Lower leg skin (tissue), 4 donors: ENCODE measurements at regions not wholly inside any gene's neighbourhood (a gene's known extent, or its start where the extent isn't known, plus 50 kb on each side); places are given as distances from the start of the nearest gene placed in this dataset.

ENCODE experiments used
- DNase-seq, 2 donors: peaks; one replicate each; pipeline ENCODE4 v3.0.0-alpha.2; 2019; ENCODE audit warnings: low spot score in 2 of 2
- H3K4me3 ChIP-seq: fragments of 200-600 bp; sonication (generic); 2 replicates; pipeline ENCODE4 v1.5.1; 2017; ENCODE audit warnings: mild to moderate bottlenecking, low read depth; ENCODE audit not compliant: poor library complexity, severe bottlenecking
- POLR2A ChIP-seq, 2 donors: fragments of 450-650 bp; IDR thresholded peaks; one replicate each; pipeline ENCODE4 v1.6.1; 2016 to 2017; ENCODE audit warnings: antibody characterized with exemption in 2 of 2, mild to moderate bottlenecking in 1 of 2, moderate library complexity in 1 of 2
- WGBS, 2 donors: methylation state at CpG; one replicate each; pipeline ENCODE4 v1.1.5; 2018; 5-methylcytosine and 5-hydroxymethylcytosine counted together
- intact Hi-C: fragments of 100-400 bp; cut with DNase I; formaldehyde crosslinking; loops from one replicate; pipeline ENCODE4 v1.15.0; 2023; ENCODE audit warnings: low total_unique reads
- TF ChIP-seq, protein P1 (sequence below), 3 donors: fragments of 450-650 bp; IDR thresholded peaks; one replicate each; pipeline ENCODE4 v1.5.1; 2016; ENCODE audit warnings: antibody characterized with exemption in 3 of 3, mild to moderate bottlenecking in 3 of 3, moderate library complexity in 2 of 3

DNA sequence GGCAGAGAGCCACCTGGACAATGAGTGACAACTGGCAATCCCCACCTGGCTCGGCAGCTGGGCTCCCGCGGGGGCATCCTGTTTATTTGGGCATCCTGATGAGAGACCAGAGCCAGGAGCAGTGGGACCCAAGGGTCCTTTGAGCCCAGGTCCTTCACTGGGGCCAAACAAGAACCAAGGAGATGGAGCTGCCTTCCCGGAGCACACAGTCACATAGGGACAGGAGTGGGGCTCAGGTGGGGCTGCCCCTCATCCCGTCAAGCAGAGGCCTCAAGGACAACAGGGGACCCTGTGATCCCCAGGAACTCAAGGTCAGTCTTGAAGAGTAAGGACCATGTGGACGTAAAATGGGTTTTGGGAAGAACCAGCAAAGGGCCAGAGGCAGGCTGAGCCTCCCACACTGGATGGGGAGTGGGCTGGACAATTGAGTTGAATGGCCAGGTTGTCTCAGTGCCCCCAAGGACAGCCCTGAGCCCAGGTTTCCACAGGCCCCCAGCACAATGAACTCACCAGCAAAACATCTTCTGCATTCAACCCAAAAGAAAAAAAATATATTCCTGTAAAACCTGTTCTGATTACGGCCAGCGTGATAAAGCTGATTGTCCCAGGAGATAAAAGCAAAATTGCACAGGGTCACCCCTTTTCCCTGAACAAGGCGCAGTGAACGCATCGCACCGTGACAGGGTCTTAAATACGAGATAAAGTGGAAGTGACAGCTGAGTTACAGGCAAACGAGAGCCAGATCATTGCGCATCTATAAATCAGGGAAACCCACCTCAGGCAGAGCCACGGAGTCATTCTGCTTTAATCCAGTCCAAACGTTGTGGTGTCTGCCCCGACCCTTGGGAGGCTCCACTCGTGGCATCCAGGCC is 86.2 kb downstream of the ANKRD60 start:
- TF ChIP-seq POLR2A (IDR thresholded peaks at IDR 0.05): no peak
- TF ChIP-seq, protein P1, sequence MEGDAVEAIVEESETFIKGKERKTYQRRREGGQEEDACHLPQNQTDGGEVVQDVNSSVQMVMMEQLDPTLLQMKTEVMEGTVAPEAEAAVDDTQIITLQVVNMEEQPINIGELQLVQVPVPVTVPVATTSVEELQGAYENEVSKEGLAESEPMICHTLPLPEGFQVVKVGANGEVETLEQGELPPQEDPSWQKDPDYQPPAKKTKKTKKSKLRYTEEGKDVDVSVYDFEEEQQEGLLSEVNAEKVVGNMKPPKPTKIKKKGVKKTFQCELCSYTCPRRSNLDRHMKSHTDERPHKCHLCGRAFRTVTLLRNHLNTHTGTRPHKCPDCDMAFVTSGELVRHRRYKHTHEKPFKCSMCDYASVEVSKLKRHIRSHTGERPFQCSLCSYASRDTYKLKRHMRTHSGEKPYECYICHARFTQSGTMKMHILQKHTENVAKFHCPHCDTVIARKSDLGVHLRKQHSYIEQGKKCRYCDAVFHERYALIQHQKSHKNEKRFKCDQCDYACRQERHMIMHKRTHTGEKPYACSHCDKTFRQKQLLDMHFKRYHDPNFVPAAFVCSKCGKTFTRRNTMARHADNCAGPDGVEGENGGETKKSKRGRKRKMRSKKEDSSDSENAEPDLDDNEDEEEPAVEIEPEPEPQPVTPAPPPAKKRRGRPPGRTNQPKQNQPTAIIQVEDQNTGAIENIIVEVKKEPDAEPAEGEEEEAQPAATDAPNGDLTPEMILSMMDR (IDR thresholded peaks at IDR 0.05): no peak
- peak; percentile 14 to 68 for DNase-seq
- H3K4me3 ChIP-seq: no peak overlapping the region
- intact Hi-C loops: no loop called here
- WGBS, 2 donors: 71 to 75% methylated on average over 19 of the region's 19 CpGs

DNA sequence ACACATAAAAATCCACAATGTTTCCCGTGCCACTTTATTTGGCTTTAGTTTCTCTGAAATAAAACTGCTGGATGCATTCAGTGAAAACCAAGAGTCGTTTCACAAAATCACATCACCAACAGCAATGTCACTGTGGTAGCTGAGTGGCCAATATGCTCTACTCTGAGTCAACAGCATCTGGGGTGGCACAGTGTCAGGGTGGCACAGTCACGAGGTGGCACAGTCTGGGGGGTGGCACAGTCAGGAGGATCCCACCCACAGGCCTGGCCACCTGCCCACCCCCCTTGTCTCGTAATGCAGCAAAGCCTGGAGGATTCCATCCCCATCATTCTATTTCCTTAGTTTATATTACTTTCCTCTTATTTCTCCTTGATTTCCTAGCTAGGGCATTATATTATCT is 87.0 kb downstream of the ANKRD60 start:
- 58 to 72% methylated on average over 4 of the region's 4 CpGs for WGBS, 2 donors
- intact Hi-C loops: no loop called here
- no peak for TF ChIP-seq POLR2A (IDR thresholded peaks at IDR 0.05)
- TF ChIP-seq, protein P1 (IDR thresholded peaks at IDR 0.05): no peak
- no peak overlapping the region for H3K4me3 ChIP-seq
- peak; percentile 13 to 84 for DNase-seq

DNA sequence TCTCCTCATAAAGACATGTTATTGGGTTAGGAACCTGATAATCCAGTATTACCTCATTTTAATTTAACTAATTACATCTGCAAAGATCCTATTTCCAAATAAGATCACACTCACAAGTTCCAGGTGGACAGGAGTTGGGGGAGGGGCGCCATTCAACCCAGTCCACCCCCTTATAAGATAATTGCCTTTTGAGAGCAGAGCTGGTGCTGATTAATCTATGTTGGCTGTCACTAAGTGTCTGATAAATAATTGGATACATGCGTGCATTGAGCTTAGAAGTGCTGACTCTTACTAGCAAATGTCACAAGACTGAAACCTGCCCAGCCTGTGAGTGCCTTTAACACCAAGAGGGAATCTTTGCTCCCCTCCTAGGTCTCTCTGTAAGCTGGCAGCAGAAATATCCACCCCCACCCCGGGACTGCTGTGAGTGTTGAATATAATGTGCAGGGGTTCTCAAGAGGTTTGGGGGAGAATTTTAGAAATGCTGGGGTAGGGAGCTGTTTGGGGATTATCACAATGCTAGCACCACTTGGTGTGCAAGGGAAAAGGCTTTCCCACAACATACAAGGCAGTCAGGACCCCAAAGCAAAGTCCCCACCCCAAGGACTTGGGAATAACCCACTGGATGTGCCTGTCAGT is 87.5 kb downstream of the ANKRD60 start:
- intact Hi-C loops: no loop called here
- peak; percentile 17 to 78 for DNase-seq
- no peak for TF ChIP-seq POLR2A (IDR thresholded peaks at IDR 0.05)
- TF ChIP-seq, protein P1 (IDR thresholded peaks at IDR 0.05): no peak
- H3K4me3 ChIP-seq: no peak overlapping the region
- 43 to 58% methylated on average over 3 of the region's 3 CpGs for WGBS, 2 donors

DNA sequence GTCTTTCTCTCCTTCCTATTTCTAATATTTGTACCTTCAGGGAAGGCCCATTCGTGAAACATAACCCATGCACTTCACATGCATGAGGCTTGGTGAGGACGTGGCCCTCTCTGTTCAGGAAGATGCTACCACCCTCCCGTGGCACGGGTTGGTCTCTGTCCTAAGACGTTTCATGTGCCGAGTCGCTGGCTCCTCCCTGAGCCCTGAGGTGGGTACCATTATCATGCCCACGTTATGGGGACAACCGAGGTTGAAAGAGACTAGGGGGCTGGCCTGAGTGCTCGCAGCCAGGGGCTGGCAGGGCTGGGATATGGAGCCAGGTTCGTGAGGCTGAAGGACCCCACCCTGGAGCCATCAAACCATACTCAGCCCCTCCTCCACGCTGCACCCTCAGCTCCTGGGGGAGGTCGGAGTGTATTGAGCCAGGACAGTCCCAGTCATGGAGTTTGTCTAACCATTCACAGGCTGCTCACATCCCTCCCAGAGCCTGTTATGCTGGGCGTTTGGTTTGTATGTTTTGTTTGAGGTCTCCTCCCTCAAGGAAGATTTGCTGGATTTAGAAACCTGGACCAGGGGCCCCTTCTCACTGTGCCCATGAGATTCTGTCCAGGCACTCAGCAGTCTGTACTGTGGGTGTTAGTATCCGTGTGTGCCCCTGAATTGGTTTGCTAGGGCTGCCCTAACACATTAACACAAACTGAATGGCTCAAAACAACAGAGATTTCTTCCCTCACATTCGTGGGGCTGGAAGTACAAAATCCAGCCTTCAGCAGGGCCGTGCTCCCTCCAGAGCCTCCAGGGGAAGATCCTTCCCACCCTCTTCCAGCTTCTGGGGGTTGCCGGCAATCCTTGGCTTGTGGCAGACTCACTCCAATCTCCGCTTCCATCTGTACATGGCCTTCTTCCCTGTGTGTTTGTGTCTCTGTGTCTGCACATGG is 88.3 kb downstream of the ANKRD60 start:
- no peak for TF ChIP-seq POLR2A (IDR thresholded peaks at IDR 0.05)
- TF ChIP-seq, protein P1 (IDR thresholded peaks at IDR 0.05): no peak
- no peak overlapping the region for H3K4me3 ChIP-seq

DNA sequence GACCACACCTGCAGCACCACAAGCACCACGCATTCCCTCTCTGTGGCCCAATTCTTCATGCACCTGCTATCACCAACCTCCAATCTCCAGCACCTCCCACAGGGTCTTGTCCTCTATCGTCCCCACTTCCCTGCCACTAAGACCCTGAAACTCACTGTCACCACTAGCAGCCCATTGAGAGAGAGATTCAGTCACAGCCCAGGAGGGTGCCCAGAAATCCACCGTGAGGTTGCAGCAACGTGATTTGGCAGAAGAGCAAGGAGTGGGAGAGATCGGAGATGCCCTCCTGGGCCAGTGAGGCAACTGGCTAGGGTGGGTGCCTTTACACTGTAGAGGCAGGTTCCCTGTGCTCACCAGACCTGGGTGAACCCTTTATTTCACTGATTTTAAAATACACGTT is 90.1 kb downstream of the ANKRD60 start:
- 87 to 88% methylated on average over 6 of the region's 6 CpGs for WGBS, 2 donors
- no peak for TF ChIP-seq POLR2A (IDR thresholded peaks at IDR 0.05)
- TF ChIP-seq, protein P1 (IDR thresholded peaks at IDR 0.05): no peak
- peak; percentile 3 to 59 for DNase-seq
- no peak overlapping the region for H3K4me3 ChIP-seq
- intact Hi-C loops: no loop called here

More for the DNA sequence above, 88.3 kb downstream of the ANKRD60 start:
- peak; percentile 9 to 82 for DNase-seq
- intact Hi-C loops: no loop called here
- 85 to 93% methylated on average over 19 of the region's 19 CpGs for WGBS, 2 donors
